Heart left ventricle (tissue), 16 donors: ENCODE measurements at regions not wholly inside any gene's neighbourhood (a gene's known extent, or its start where the extent isn't known, plus 50 kb on each side); places are given as distances from the start of the nearest gene placed in this dataset.

Experiments used
- ATAC-seq, 4 donors: fragments of 200-7000 bp; cut with Tn5 transposase; one replicate each; pipeline ENCODE4 v1.9.1; 2020 to 2022; ENCODE audit warnings: moderate library complexity in 4 of 4, mild to moderate bottlenecking in 3 of 4, moderate number of reproducible peaks in 1 of 4
- DNase-seq, 5 donors: peaks; one replicate each; pipeline ENCODE4 v3.0.0-alpha.2; 2020
- H3K27ac ChIP-seq, 12 donors: fragments of 200-600 bp; sonication (generic) in 4 of 12; one replicate each; pipeline versions ENCODE4 v1.5.0 to v1.8.0; 2016 to 2022; ENCODE audit warnings: mild to moderate bottlenecking in 2 of 12
- H3K27me3 ChIP-seq, 9 donors: fragments of 200-600 bp; sonication (generic) in 2 of 9; one replicate each; pipeline versions ENCODE4 v1.5.1 to v1.8.0; 2016 to 2022; ENCODE audit warnings: mild to moderate bottlenecking in 3 of 9
- H3K36me3 ChIP-seq, 9 donors: fragments of 200-600 bp; sonication (generic) in 2 of 9; one replicate each; pipeline versions ENCODE4 v1.5.0 to v1.8.0; 2018 to 2022; ENCODE audit warnings: mild to moderate bottlenecking in 2 of 9
- H3K4me1 ChIP-seq, 12 donors: fragments of 200-600 bp; sonication (generic) in 4 of 12; one replicate each; pipeline versions ENCODE4 v1.5.0 to v1.8.0; 2016 to 2022; ENCODE audit warnings: mild to moderate bottlenecking in 3 of 12
- H3K4me3 ChIP-seq, 12 donors: fragments of 200-600 bp; sonication (generic) in 4 of 12; one replicate each; pipeline versions ENCODE4 v1.5.0 to v1.8.0; 2017 to 2022; ENCODE audit warnings: mild to moderate bottlenecking in 9 of 12, moderate library complexity in 4 of 12
- H3K9me3 ChIP-seq, 12 donors: fragments of 200-600 bp; sonication (generic) in 4 of 12; one replicate each; pipeline versions ENCODE4 v1.5.0 to v1.8.0; 2016 to 2022; ENCODE audit warnings: mild to moderate bottlenecking in 1 of 12
- CTCF ChIP-seq, 12 donors: fragments of 200-600 bp; sonication (generic) in 4 of 12; IDR thresholded peaks; one replicate each; pipeline versions ENCODE4 v1.5.0 to v1.8.0; 2018 to 2022; ENCODE audit warnings: antibody characterized with exemption in 12 of 12, mild to moderate bottlenecking in 5 of 12
- POLR2A ChIP-seq, 2 donors: fragments of 450-650 bp; IDR thresholded peaks; one replicate each; pipeline ENCODE4 v1.6.1; 2017; ENCODE audit warnings: antibody characterized with exemption in 2 of 2, mild to moderate bottlenecking in 2 of 2, moderate library complexity in 2 of 2
- WGBS, 4 donors: extraction: QIAGEN DNeasy Blood & Tissue Kit in 2 of 4; methylation state at CpG; one replicate each; pipeline versions ENCODE4 v1.1.5 to v1.1.7; 2013 to 2018; 5-methylcytosine and 5-hydroxymethylcytosine counted together
- intact Hi-C, 10 donors: fragments of 100-400 bp; cut with DNase I; formaldehyde crosslinking; loops; one replicate each; pipeline versions ENCODE4 v1.11.1 to v1.14.2; 2022
- donor health status: ischemic (EF 13 %, LVEDD 7.1; RV severe dilation, severe dysfunction).
- donor health status: healthy with polysubstance abuse.
- donor health status: DM: no; HTN: yes; CAD: no.
- donor health status: DM: no; HTN: no; CAD: no.
- donor health status: ischemic (EF 25% LVEDD 6.9; RV normal size, moderate dysfunction).
- donor health status: ischemic (EF 25% LVEDD 5.7; RV mildly dilated, moderate dysfunction).
- donor health status: healthy.
- donor health status: DM: yes; HTN: yes; CAD: no.
- donor health status: ischemic (EF 35%, LVEDD 5.7; RV mildly dilated, moderate dysfunction).
- donor health status: nonischemic (EF 11% LVEDD 7.7; RV severe dilation, severe dysfunction).
- donor health status: DM: yes; HTN: yes; CAD: no.
- donor health status: PGD.
- donor health status: ischemic (EF 29% LVEDD 5.4; RV normal size, mild dysfunction).
- donor health status: nonischemic (EF 23%, LVEDD 6.1; RV moderate dilation, normal function).

- Histone ChIP-seq H3K36me3 (no peaks in the 10 kb centered on the region), H3K27me3 (no peaks in the 10 kb centered on the region), H3K27ac (no peak overlapping the region), H3K4me1 (peaks cover 0 to 8% (median 6%) of the 10 kb centered on the region in 12 donors), H3K9me3 (no peaks in the 10 kb centered on the region), H3K4me3 (no peak overlapping the region)
- ATAC-seq = no peak
- 85 to 87% (median 86%) methylated on average over 10 of the region's 10 CpGs for WGBS, 4 donors
- no peak for DNase-seq
- TF ChIP-seq POLR2A (IDR thresholded peaks at IDR 0.05) (no peak), CTCF (IDR thresholded peaks at IDR 0.05) (no peak)
- intact Hi-C loops = loop anchor here in 1 of 10 donors (5.0 kb wide), 1 partner anchor 38 kb away; no protein-coding TSS in a partner anchor
Observed at GRCh38 chr1:8164670-8165069, 138.6 kb upstream of the ERRFI1 start.

GRCh38 chr1:8163039-8163438, 136.9 kb upstream of the ERRFI1 start:
- Histone ChIP-seq H3K27me3 (no peaks in the 10 kb centered on the region), H3K4me1 (no peaks in the 10 kb centered on the region), H3K4me3 (no peak overlapping the region), H3K36me3 (no peaks in the 10 kb centered on the region), H3K27ac (no peak overlapping the region), H3K9me3 (no peaks in the 10 kb centered on the region)
- TF ChIP-seq CTCF (IDR thresholded peaks at IDR 0.05) (no peak), POLR2A (IDR thresholded peaks at IDR 0.05) (no peak)
- ATAC-seq = no peak
- intact Hi-C loops = no loop called here
- WGBS, 4 donors = 93 to 97% (median 96%) methylated on average over 4 of the region's 4 CpGs
- DNase-seq = no peak

GRCh38 chr1:8162168-8162567, 136.1 kb upstream of the ERRFI1 start:
- ATAC-seq = no peak
- H3K4me3 ChIP-seq = no peak overlapping the region
- TF ChIP-seq CTCF (IDR thresholded peaks at IDR 0.05) = no peak
- no peak for TF ChIP-seq POLR2A (IDR thresholded peaks at IDR 0.05)
- H3K36me3 ChIP-seq = no peaks in the 10 kb centered on the region
- WGBS, 4 donors = 86 to 88% (median 87%) methylated on average over 7 of the region's 7 CpGs
- H3K9me3 ChIP-seq = no peaks in the 10 kb centered on the region
- H3K4me1 ChIP-seq = no peaks in the 10 kb centered on the region
- intact Hi-C loops = no loop called here
- H3K27me3 ChIP-seq = no peaks in the 10 kb centered on the region
- DNase-seq = no peak
- no peak overlapping the region for H3K27ac ChIP-seq

GRCh38 chr1:8161546-8162105, 135.5 kb upstream of the ERRFI1 start:
- 54 to 66% (median 62%) methylated on average over 9 of the region's 9 CpGs for WGBS, 4 donors
- H3K4me1 ChIP-seq = no peaks in the 10 kb centered on the region
- no peak overlapping the region for H3K27ac ChIP-seq
- TF ChIP-seq POLR2A (IDR thresholded peaks at IDR 0.05) (no peak), CTCF (IDR thresholded peaks at IDR 0.05) (no peak)
- H3K9me3 ChIP-seq = no peaks in the 10 kb centered on the region
- intact Hi-C loops = no loop called here
- no peak overlapping the region for H3K4me3 ChIP-seq
- DNase-seq (no peak), ATAC-seq (no peak)
- no peaks in the 10 kb centered on the region for H3K36me3 ChIP-seq
- no peaks in the 10 kb centered on the region for H3K27me3 ChIP-seq
